Germinal center (tissue), 1 donor: ENCODE measurements at regions not wholly inside any gene's neighbourhood (a gene's known extent, or its start where the extent isn't known, plus 50 kb on each side); places are given as distances from the start of the nearest gene placed in this dataset.
"Not testable (repeated sequence)": the region's sequence is repeated elsewhere in the genome, so short reads cannot be mapped to it uniquely, and the experiment has no call there.

Experiments
- DNase-seq: peaks from one replicate; pipeline ENCODE4 v3.0.0; 2012; ENCODE audit warnings: mixed read lengths, low spot score

GRCh38 chr6:66145867-66146266 is 438.8 kb upstream of the EYS start:
- no peak for DNase-seq

- DNase-seq = no peak
Measured at GRCh38 chr6:66134021-66134420, 427.0 kb upstream of the EYS start.

- no peak for DNase-seq
Measured at GRCh38 chr6:66128656-66129055, 421.6 kb upstream of the EYS start.

GRCh38 chr6:66128243-66128642 is 421.2 kb upstream of the EYS start:
- DNase-seq = no peak

- DNase-seq = no peak
Measured at GRCh38 chr6:66127061-66127460, 420.0 kb upstream of the EYS start.

- no peak for DNase-seq
Measured at GRCh38 chr6:66126358-66126757, 419.3 kb upstream of the EYS start.

GRCh38 chr6:66103954-66104353 is 396.9 kb upstream of the EYS start:
- DNase-seq = no peak

- no peak for DNase-seq
Measured at GRCh38 chr6:66103354-66103753, 396.3 kb upstream of the EYS start.

- DNase-seq = no peak
Measured at GRCh38 chr6:66096679-66097078, 389.7 kb upstream of the EYS start.

GRCh38 chr6:66094615-66095014 is 387.6 kb upstream of the EYS start:
- no peak for DNase-seq

GRCh38 chr6:66092306-66092705 is 385.3 kb upstream of the EYS start:
- DNase-seq = not testable (repeated sequence)

GRCh38 chr6:66086532-66086931 is 379.5 kb upstream of the EYS start:
- DNase-seq = no peak

GRCh38 chr6:66082914-66083313 is 375.9 kb upstream of the EYS start:
- no peak for DNase-seq

- DNase-seq = no peak
Measured at GRCh38 chr6:66068907-66069306, 361.9 kb upstream of the EYS start.

GRCh38 chr6:66068033-66068432 is 361.0 kb upstream of the EYS start:
- no peak for DNase-seq

- no peak for DNase-seq
Measured at GRCh38 chr6:66065313-66065712, 358.3 kb upstream of the EYS start.

GRCh38 chr6:66057034-66057433 is 350.0 kb upstream of the EYS start:
- DNase-seq = no peak

GRCh38 chr6:66054967-66055366 is 347.9 kb upstream of the EYS start:
- DNase-seq = no peak

GRCh38 chr6:66051812-66052211 is 344.8 kb upstream of the EYS start:
- DNase-seq = no peak

GRCh38 chr6:66048684-66049474 is 341.9 kb upstream of the EYS start:
- DNase-seq = no peak

GRCh38 chr6:66032626-66033025 is 325.6 kb upstream of the EYS start:
- no peak for DNase-seq

- DNase-seq = no peak
Measured at GRCh38 chr6:66029391-66029790, 322.4 kb upstream of the EYS start.

- DNase-seq = no peak
Measured at GRCh38 chr6:65999288-65999791, 292.3 kb upstream of the EYS start.

- no peak for DNase-seq
Measured at GRCh38 chr6:65998544-65998943, 291.5 kb upstream of the EYS start.
